ENCODE measurements at regions not wholly inside any gene's neighbourhood (a gene's known extent, or its start where the extent isn't known, plus 50 kb on each side); places are given as distances from the start of the nearest gene placed in this dataset.

DNA sequence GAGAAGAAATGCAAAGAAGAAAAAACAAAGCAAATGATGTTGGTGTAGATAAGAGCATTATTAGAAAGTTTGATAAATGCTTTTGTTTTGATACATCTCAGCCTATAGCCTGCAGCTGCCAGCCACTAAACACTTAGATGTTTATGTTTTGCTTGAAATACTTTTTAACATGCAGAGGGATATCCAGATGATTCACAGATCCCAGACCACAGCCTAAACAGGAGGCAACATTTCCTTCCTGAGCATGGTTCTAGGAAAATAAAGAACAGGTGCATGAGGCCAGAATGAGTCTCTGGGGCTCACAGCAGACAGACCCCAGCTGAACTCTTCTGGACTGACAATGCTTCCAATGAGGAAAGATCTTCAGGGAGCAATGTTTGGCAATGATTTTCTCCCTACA is 103.7 kb upstream of the EEA1 start:
- TF ChIP-seq, protein P1, sequence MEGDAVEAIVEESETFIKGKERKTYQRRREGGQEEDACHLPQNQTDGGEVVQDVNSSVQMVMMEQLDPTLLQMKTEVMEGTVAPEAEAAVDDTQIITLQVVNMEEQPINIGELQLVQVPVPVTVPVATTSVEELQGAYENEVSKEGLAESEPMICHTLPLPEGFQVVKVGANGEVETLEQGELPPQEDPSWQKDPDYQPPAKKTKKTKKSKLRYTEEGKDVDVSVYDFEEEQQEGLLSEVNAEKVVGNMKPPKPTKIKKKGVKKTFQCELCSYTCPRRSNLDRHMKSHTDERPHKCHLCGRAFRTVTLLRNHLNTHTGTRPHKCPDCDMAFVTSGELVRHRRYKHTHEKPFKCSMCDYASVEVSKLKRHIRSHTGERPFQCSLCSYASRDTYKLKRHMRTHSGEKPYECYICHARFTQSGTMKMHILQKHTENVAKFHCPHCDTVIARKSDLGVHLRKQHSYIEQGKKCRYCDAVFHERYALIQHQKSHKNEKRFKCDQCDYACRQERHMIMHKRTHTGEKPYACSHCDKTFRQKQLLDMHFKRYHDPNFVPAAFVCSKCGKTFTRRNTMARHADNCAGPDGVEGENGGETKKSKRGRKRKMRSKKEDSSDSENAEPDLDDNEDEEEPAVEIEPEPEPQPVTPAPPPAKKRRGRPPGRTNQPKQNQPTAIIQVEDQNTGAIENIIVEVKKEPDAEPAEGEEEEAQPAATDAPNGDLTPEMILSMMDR (conservative IDR thresholded peaks at IDR 0.05 in 1 of 2, IDR thresholded peaks at IDR 0.05 in 1 of 2; ENCODE audit: low read depth in 1 of 2, low read length in 2 of 2) = no peak
- no peak for TF ChIP-seq EZH2 (IDR thresholded peaks at IDR 0.05; ENCODE audit: low read length, missing control alignments)
